ENCODE measurements at regions not wholly inside any gene's neighbourhood (a gene's known extent, or its start where the extent isn't known, plus 50 kb on each side); places are given as distances from the start of the nearest gene placed in this dataset.

- TF ChIP-seq CTCF (IDR thresholded peaks at IDR 0.05) (no peak), POLR2AphosphoS5 (IDR thresholded peaks at IDR 0.05) (no peak)
Observed at GRCh38 chr17:71488851-71489250, 632.0 kb upstream of the SOX9 start.
